ENCODE measurements at regions not wholly inside any gene's neighbourhood (a gene's known extent, or its start where the extent isn't known, plus 50 kb on each side); places are given as distances from the start of the nearest gene placed in this dataset.
"Not testable (repeated sequence)": the region's sequence is repeated elsewhere in the genome, so short reads cannot be mapped to it uniquely, and the experiment has no call there.

DNA sequence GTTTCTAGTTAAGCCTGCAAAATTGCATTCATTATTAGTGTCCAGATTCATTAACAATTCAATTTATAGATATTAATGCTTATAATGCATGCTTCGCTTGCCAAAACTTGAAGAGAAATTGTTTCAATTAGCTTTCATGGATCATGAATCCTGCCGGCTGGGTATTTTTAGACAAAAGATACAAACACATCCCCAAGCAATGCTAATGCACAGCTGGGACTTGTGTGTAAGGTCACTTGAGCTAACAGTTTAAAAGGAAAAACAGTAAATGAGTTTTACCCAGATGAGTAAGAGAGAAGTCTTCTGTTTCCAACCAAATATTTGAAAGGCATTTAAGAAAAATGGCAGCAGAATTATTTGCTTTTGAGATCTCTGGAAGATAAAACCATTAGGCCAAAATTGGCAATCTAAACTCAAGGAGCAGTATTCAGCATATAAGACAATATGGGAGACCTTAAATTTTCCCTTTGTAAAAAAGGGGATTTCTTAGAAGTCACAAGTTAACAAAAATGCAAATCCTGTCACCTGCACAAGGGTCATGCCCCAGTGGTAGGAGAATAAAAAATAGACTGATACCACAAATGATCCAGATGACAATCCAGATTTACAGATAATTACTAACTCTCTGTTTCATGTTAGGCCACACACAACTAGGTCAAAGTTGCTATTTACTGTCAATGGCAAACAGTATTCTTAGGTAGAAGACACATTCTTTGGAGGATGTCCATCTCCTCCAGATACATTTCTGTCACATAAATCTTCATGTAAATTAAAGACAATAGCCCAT lies 418.4 kb upstream of the PMFBP1 start:
- DNase-seq, result no peak

DNA sequence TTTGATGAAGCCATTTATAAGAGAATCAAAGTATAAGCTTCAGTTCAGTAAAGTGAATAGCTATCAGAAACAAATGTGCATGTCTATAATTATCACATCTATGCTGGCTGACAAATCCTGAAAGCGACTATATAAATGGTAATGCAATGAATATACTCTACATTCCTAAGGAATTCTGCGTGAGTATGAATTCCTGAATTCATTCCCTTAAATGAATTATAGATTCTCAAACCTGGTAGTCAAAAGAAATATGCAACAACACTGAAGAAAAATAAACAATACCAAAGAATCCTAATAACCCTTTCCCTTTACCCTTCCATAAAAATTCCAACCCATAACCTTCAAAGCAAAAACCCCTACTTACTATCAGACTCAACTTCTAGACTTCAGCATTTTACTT lies 416.6 kb upstream of the PMFBP1 start:
- no peak for DNase-seq

DNA sequence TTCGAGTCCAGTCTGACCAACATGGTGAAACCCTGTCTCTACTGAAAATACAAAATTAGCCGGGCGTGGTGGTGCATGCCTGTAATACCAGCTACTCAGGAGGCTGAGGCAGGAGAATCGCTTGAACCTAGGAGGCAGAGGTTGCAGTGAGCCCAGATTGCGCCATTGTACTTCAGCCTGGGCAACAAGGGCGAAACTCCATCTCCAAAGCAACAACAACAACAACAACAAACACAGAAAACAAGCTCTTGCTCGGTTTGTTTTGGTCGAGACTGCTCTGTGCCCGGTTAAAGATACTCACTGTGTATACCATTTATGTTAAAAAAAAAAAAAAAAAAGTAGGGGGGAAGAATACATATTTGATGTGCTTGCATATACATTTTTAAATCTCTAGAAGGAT lies 406.1 kb upstream of the PMFBP1 start:
- not testable (repeated sequence) for DNase-seq

DNA sequence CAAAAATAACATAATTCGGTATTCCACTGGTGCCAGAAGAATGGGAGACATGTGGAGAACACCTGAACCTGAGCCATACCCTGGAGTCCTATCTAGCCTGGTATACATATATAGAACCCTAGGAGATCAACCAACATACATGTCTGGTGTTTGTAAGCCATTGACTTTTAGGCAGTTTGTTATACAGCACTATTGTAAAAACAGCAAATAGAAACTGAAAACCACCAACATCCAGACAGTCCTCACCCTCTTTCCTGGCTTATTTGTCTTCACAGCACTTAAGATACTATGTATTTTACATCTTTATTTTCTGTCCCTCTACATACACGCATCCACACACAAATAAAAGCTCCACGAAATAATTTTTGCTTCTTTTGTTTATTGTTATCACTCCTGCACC lies 404.2 kb upstream of the PMFBP1 start:
- no peak for DNase-seq

DNA sequence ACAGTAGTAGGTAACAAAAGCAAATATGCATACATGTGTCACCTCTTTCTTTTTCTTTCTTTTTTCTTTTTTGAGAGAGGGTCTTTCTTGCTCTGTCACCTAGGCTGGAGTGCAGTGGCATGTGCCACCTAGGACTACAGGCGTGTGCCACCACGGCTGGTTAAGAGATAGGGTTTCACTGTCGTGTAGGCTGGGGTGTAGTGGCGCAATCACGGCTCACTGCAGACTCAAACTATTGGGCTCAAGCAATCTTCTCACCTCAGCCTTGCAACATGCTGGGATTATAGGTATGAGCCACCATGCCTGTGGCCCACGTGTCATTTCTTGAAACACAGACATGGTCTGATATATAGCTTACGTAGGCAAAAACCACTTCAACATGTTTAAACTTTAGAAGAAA lies 397.7 kb upstream of the PMFBP1 start:
- no peak for DNase-seq

DNA sequence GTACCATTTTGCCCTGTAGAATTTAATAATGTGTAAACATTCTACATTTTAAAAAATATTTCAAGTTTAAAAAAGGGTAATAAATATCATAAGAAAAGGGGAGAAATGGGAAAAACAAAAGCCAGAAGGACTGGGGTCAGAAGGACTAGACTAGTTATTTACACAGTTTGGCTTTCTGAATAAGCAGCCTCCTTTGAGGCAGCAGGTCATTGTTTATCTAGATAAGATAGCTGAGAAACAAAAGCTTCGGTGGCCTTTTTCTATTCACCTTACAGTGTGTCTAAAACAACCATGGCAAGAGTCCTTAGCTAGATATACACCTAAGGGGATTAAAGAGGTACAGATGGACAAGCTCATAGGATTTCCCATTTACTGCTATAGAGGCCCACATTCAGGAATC lies 396.5 kb upstream of the PMFBP1 start:
- no peak for DNase-seq

DNA sequence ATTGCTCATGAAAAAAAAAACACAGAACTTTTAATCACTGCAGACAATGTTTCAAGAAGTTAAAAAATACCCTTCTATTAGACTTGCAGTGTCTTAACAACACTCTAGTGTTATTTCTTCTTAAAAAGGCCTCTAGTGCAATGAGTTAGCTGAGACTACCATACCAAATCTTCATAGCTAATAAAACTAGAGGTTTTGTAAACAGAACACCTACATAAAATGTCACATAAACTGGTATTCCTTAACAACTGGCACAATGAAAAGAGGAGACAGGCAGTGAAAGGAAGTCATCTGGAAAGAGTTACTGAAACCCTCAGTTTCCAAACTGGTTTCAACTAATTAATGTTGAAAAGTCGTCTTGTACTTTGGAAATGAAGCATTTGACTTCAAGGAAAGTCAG lies 394.2 kb upstream of the PMFBP1 start:
- DNase-seq, result no peak

DNA sequence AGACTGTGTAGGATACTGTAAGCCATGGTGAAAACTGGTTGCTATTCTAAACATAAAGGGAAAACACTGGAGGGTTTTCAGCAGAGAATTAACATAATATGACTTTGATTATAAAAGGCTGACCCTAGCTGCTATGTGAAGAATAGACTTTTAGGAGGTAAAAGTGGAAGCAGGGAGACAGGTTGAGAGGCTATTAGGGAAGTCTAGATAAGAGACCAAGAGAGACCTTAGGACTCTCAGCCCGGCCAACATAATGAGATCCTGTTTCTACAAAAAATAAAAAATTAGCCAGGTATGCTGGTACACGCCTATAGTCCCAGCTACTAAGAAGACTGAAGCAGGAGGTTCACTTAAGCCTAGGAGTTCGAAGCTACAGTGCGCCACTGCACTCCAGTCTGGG lies 393.2 kb upstream of the PMFBP1 start:
- no peak for DNase-seq

DNA sequence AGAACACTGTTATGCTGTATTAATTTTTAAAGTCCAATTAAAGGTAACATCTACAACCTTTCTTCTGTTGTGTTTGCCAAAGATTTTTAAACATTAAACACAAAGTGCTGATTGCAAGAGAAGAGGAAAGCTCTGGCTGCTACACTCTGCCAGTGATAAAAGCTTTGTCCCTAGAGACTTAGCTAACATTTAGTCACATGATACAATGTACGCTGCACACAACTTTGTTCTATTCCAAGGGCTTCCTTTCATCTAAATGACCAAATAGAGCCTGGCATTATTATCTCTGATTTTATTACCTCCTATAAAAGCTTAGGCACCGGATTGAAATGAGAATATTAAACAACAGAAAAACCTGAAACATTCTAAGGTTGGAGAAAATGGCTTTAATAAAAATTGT lies 388.7 kb upstream of the PMFBP1 start:
- DNase-seq, result no peak

DNA sequence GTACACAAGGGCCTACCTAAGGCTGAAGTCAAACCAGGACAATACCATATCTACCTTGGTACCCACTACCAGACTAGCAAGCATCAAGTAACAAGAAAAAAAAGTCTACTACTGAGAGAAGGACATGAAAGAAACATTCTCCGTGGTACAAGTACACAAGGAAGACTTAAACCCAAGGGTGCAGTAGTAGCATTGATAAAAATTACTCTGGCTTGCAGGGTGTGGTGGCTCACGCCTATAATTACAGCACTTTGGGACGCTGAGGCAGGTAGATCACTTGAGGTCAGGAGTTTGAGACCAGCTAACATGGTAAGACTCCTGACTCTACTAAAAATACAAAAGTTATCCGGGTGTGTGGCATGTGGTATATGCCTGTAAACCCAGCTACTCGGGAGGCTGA lies 386.5 kb upstream of the PMFBP1 start:
- no peak for DNase-seq

DNA sequence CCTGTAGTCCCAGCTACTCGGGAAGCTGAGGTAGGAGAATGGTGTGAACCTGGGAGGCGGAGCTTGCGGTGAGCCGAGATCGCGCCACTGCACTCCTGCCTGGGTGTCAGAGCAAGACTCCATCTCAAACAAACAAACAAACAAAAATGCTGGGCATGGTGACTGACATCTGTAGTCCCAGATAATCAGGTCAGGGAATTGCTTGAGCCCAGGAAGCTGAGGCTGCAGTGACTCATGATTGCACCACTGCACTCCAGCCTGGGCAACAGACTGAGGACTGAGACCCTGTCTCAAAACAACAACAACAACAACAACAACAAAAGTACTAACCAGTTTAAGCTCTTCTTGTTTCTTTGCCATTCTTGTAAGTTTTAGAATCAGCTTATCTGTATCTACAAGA lies 383.0 kb upstream of the PMFBP1 start:
- no peak for DNase-seq

DNA sequence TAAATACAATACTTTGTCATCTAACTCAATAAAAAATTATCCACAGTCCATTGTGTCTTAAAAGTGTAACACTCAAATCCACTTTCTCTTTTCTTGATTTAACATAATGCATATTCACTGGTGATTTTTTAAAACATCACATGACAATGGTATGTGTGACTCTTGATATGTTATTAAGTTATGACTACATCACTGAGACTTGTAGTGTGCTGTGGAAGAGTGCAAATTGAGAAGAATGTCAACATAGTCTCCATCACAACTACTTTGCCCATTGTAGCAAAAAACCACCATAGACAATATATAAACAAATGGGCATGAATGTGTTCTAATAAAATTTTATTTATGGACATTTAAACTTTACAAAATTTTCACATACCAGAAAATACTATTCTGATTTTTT lies 380.7 kb upstream of the PMFBP1 start:
- no peak for DNase-seq

DNA sequence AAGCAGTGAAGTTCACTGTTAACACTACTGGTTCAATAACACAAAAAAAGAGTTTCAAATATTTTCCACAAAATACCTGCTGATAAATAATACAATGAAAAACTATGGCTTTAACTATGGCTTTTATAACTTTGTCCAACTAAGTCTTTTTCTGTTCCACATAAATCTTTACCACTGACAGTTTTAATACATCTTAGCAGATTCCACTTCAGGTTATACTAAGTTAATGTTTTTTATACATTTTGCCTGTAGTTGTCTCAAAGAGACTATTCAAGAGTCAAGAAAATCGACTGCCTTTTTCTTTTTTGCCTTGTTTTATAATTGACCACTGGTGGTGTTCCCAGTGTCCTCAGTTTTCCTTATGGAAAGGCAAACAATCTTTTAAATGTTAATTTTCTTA lies 379.7 kb upstream of the PMFBP1 start:
- no peak for DNase-seq

DNA sequence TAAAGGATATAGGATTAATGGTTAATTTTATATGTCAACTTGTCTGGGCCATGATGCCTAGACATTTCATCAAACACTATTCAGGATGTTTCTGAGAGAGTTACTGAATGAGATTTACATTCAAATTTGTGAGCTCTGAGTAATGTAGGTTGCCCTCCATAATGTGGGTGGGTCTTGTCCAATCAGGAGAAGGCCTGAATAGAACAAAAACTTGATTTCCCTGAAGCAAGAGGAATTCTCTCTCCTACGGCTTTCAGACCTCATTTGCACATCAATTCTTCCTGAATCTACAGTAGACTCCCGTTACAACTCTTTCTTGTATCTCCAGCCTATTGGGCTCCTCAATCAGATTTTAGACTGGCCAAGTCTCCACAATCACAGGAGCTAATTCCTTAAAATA lies 377.9 kb upstream of the PMFBP1 start:
- no peak for DNase-seq

DNA sequence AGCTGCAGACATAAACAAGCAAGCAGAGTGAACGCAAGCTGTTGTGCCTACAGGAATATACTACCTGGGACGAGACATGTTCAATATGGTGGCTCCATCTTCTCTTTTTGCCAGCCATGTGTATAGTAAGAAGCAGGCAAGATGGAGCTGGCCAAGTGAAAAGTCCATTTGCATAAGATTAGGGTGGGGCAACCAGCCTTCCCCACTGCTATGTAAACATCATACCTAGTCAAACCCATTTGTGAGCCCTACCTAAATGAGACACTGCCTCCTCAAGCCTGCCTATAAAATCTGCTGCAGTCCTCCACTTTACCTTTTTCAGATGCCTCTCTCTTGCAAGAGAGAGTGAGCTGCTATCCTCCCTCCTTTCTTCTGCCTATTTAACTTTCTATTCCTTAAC lies 370.1 kb upstream of the PMFBP1 start:
- no peak for DNase-seq

DNA sequence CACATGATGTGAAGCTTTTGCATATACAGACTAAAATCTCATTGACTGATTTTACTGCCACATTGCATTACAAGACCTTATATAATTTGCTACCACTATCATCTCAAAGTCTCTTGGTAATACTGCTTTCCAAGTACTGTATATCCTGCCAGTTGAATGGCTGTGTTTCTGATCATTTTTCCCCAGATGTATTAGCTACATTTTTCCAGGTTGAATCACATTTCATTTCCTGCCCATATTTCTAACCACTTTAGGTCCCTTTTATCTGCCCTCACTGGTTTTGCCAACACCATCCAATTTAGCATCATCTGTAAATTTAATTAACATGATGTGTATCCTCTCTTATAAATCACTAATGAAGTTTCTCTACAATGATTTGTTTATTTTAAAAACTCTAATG lies 365.7 kb upstream of the PMFBP1 start:
- no peak for DNase-seq

DNA sequence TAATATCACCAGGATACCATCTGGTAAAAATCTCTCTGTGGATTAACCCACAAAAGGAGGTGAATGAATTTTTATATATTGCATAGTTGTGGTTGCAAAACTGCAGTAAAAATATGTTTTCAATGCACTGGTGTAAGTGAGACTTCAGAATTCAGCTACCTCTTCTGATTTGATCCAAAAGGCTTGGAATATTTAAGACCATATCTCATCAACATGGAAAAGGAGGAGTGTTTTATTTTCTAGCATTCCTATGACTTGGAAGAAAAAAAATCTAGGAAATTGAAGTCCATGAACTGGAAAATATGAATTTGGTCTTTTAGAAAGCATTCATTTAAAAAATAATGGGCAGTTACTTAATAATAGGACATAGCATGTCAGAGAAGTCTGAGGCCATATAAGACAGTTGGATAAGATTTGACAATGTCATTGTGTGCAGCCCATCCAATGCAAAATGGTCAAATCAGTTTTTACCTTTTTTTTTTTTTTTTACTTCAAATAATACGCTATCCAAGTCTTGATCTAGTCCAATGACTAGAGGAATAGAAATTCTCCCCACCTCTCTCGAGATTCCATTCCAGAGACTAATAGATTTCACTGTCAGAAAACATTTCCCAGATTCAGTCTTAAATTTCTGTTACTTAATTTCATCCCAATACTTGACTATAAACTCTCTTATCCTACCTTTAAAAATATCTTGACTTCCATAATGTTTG lies 364.9 kb upstream of the PMFBP1 start:
- no peak for DNase-seq

DNA sequence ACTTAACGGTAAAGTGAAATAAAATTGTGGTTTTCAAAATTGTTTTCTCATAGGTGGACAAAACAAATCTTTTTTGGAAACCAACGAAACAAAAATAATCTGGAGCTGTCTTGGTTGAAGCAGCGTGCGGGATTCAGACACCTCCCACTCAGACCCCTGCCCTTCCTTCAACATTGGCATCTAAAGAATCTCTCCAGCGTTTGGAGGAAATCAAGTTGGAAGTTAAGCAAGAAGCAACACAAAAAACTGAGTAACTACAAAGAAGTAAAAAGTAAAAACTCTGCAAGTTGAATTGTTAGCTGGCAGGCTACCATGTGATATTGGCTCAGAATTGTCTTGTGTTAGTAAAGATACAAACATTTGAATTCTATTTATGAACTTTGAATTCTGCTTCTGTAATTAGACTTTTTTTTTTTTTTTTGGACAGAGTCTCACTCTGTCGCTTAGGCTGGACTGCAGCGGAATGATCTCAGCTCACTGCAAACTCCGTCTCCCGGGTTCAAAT lies 361.0 kb upstream of the PMFBP1 start:
- no peak for DNase-seq

DNA sequence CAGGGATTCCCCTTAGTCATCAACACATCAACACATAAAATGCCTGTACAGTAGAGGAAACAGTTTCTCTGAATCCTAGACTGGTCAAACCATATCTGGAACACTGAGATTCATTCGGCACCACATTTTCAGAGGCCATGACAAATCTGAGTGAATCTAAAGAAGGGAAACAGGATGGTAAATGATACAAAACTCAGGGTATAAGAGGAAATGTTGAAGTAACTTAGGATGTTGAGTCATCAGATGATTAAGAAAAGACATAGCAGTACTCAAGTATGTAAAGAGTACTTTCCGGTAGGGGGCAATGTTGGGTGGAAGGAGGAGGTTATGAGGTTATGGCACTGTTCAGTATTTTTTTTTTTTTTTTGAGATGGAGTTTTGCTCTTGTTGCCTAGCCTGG lies 358.5 kb upstream of the PMFBP1 start:
- DNase-seq, result no peak

DNA sequence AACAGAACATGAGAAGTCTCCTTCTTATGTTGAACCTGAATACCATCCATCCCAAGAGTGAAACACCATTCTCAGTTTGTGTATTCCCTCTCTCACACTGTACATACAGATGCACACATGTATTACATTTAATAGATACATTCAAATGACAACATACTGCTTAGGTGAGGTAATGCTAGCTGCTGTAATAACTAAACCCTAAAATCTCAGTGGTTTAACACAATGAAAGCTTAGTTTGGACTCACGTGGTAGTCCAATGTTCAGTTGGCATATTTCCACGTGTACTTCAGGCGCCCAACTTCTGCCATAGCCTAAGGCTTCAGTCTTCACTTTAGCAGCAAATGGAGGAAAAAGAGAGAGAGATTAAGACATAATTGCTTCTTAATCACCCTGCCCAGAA lies 351.1 kb upstream of the PMFBP1 start:
- no peak for DNase-seq

DNA sequence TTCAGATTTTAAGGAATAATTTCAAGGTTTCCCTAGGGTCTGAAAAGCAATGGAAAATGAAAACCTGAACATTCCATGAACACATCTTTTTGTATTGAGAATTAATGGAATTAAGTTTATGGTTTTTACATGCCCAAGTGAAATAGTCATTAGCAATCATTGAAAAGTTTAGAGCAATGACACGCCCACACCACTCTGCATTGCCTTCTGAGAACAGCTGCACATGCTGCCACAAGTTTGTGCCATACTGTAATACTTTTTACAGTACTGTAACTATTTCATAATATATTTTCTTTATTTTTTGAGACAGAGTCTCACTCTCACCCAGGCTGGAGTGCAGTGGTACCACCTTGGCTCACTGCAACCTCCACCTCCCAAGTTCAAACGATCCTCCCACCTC lies 345.2 kb upstream of the PMFBP1 start:
- DNase-seq, result no peak

DNA sequence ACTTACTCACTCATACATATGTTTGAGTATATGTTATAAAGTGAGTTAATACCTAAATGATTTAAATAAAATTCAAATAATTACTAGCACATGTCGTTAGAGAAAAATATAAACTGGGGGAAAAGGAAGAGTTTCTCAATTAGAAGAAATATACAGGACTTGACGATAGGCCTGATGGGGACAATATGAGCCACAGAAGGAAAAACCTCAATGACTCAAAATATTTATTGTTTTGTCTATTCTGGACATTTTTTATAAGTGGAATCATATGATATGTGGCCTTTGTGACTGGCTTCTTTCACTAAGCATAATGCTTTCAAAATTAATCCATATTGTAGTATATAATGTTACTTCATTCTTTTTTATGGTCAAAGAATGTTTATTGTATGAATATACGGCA lies 339.2 kb upstream of the PMFBP1 start:
- no peak for DNase-seq

DNA sequence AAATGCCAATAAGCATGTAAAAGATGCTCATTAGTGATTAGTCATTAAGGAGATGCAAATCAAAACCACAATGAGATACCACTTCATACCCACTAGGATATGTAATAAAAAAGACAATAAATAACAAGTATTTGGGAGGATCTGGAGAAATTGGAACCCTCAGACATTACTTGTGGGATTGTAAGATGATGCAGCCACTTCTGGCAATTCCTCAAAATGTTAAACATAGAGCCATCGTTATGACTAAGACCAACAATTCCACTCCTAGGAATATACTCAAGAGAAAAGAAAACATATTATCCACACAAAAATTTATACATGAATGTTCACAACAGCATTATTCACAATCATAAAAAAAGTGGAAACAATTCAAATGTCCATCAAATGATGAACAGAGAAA lies 336.2 kb upstream of the PMFBP1 start:
- no peak for DNase-seq

DNA sequence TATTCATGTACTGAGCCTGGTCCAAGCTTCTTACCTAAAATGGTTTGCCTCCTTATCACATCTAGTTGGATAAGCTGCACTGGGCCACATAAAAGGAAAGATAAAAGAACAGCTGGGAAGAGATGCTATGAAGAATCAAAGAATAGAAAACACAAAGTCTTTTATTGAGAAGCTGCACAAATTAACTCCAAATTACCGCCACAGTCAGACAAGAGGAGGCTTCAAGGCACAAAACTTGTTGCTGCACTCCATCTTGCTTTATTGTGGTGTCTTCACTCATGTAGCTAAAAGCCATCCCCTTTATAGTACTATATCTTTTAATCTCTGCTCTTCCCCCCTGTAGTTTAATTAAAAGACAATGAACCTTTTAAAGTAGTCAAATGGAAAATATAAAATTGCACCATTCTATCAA lies 330.6 kb upstream of the PMFBP1 start:
- no peak for DNase-seq
